DMS 273 (cell line): ENCODE measurements at regions not wholly inside any gene's neighbourhood (a gene's known extent, or its start where the extent isn't known, plus 50 kb on each side); places are given as distances from the start of the nearest gene placed in this dataset.
"Not testable (repeated sequence)": the region's sequence is repeated elsewhere in the genome, so short reads cannot be mapped to it uniquely, and the experiment has no call there.

Source experiments
- DNase-seq: peaks from one replicate; lab custom pipeline; 2025; ENCODE audit not compliant: unreplicated experiment; lab: John Stamatoyannopoulos, UW

- no peak for DNase-seq
Observed at GRCh38 chr7:57198801-57199200, 66.6 kb upstream of the ZNF479 start.

GRCh38 chr7:57199252-57199651, 67.0 kb upstream of the ZNF479 start:
- no peak for DNase-seq

GRCh38 chr7:57201021-57201894, 69.0 kb upstream of the ZNF479 start:
- no peak for DNase-seq

GRCh38 chr7:57201895-57202210, 69.6 kb upstream of the ZNF479 start:
- DNase-seq, result no peak

- no peak for DNase-seq
Observed at GRCh38 chr7:57202274-57202673, 70.0 kb upstream of the ZNF479 start.

GRCh38 chr7:57203161-57203791, 71.0 kb upstream of the ZNF479 start:
- no peak for DNase-seq

- DNase-seq, result not testable (repeated sequence)
Observed at GRCh38 chr7:57203858-57204257, 71.6 kb upstream of the ZNF479 start.

GRCh38 chr7:57204411-57204811, 72.2 kb upstream of the ZNF479 start:
- DNase-seq, result no peak

GRCh38 chr7:57205000-57205399, 72.8 kb upstream of the ZNF479 start:
- no peak for DNase-seq

- DNase-seq, result no peak
Observed at GRCh38 chr7:57207836-57208235, 75.6 kb upstream of the ZNF479 start.

GRCh38 chr7:57210212-57210611, 78.0 kb upstream of the ZNF479 start:
- no peak for DNase-seq

- no peak for DNase-seq
Observed at GRCh38 chr7:57210871-57211270, 78.6 kb upstream of the ZNF479 start.

- no peak for DNase-seq
Observed at GRCh38 chr7:57211428-57212100, 79.3 kb upstream of the ZNF479 start.

- DNase-seq, result no peak
Observed at GRCh38 chr7:57215423-57215822, 83.2 kb upstream of the ZNF479 start.

GRCh38 chr7:57216340-57216739, 84.1 kb upstream of the ZNF479 start:
- DNase-seq, result no peak

GRCh38 chr7:57218196-57218716, 86.0 kb upstream of the ZNF479 start:
- DNase-seq, result no peak

- DNase-seq, result no peak
Observed at GRCh38 chr7:57220746-57221145, 88.5 kb upstream of the ZNF479 start.

GRCh38 chr7:57225666-57226065, 93.4 kb upstream of the ZNF479 start:
- no peak for DNase-seq

GRCh38 chr7:57241236-57241635, 109.0 kb upstream of the ZNF479 start:
- DNase-seq, result not testable (repeated sequence)

GRCh38 chr7:57243551-57243950, 111.3 kb upstream of the ZNF479 start:
- DNase-seq, result not testable (repeated sequence)

- not testable (repeated sequence) for DNase-seq
Observed at GRCh38 chr7:57244345-57244980, 112.2 kb upstream of the ZNF479 start.
